RWPE1 (cell line): ENCODE measurements at regions not wholly inside any gene's neighbourhood (a gene's known extent, or its start where the extent isn't known, plus 50 kb on each side); places are given as distances from the start of the nearest gene placed in this dataset.

Source experiments
- CTCF ChIA-PET: fragments of 350-600 bp; sonication (Branson Sonifier 250); formaldehyde crosslinking; extraction: SDS; loops from one replicate; lab custom pipeline; 2021; lab: Yijun Ruan, JAX
- POLR2A ChIA-PET: fragments of 400-600 bp; formaldehyde crosslinking; extraction: SDS; loops from one replicate; lab custom pipeline; 2020; ENCODE audit warnings: antibody characterized with exemption; ENCODE audit not compliant: low non-redundant PET; lab: Yijun Ruan, JAX
- DNase-seq: peaks from one replicate; pipeline ENCODE4 v3.0.0; 2012; ENCODE audit warnings: low spot score
- H3K27ac ChIP-seq: fragments of 450-650 bp; 2 replicates; pipeline ENCODE4 v1.5.1; 2017
- TF ChIP-seq, protein P1 (sequence below): fragments of 450-650 bp; conservative IDR thresholded peaks from 2 replicates; pipeline ENCODE4 v1.5.1; 2017; ENCODE audit warnings: low read depth, mild to moderate bottlenecking

DNA sequence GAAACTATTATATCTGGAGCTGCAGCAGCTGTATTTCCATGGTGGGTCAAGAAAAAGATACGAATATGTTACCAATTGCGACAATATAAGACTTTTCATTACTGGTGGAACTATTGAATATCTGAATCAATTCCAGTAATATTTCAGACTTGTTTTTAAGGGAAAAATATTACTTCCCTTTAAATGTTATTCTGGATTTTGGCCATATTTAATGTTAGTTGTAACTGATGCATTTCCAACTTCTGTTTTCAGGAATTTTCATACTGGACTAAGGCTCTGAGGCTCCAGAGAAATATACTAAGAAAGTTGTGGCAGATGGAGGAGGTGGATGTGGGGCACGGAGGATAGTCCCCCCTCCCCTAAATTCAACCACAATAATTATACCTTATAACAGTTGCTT is 555.2 kb upstream of the SETBP1 start:
- no peak for DNase-seq
- ChIA-PET POLR2A (no interaction called here), CTCF (no interaction called here)
- H3K27ac ChIP-seq, result no peak overlapping the region
- TF ChIP-seq, protein P1, sequence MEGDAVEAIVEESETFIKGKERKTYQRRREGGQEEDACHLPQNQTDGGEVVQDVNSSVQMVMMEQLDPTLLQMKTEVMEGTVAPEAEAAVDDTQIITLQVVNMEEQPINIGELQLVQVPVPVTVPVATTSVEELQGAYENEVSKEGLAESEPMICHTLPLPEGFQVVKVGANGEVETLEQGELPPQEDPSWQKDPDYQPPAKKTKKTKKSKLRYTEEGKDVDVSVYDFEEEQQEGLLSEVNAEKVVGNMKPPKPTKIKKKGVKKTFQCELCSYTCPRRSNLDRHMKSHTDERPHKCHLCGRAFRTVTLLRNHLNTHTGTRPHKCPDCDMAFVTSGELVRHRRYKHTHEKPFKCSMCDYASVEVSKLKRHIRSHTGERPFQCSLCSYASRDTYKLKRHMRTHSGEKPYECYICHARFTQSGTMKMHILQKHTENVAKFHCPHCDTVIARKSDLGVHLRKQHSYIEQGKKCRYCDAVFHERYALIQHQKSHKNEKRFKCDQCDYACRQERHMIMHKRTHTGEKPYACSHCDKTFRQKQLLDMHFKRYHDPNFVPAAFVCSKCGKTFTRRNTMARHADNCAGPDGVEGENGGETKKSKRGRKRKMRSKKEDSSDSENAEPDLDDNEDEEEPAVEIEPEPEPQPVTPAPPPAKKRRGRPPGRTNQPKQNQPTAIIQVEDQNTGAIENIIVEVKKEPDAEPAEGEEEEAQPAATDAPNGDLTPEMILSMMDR, result no peak

DNA sequence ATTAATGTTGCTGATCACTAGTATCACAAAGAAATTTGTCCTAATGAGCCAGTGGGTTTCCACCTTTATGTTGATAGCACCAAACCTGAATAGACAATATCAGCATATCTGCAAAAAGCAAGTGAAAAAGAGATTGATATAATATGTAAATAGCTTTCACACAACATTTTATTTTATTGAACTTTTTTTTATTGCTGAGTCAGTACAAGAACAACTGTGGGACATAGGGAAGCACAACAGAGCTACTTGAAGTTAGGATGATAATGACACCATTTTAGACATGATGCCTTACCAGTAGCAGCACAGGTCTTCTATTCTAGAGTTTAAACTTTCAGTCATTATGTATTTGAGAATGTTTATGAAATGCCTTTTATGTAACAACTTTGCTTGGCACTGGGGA is 554.1 kb upstream of the SETBP1 start:
- ChIA-PET CTCF (no interaction called here), POLR2A (no interaction called here)
- TF ChIP-seq, protein P1, result no peak

DNA sequence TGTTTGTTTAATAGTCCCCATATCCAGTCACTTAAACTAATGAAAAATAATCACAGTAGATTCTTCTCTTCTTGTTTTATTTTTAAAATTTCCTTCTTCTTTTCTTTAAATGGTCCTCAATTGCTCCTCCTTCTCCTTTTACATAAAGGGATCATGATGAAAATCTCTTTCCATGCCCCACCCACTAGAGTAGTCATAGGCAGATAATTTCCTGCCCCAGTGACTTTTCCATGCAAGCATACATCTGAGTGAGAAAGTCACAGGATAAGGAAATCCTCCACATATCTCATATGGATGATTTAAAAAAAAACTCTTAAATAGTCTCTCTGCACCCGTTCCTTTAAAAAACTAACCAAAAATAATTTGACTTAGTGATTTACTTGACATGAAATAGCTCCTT is 552.3 kb upstream of the SETBP1 start:
- ChIA-PET POLR2A (no interaction called here), CTCF (no interaction called here)
- TF ChIP-seq, protein P1, result no peak
- peak; percentile 1 for DNase-seq
- no peak overlapping the region for H3K27ac ChIP-seq

More for the DNA sequence above, 554.1 kb upstream of the SETBP1 start:
- H3K27ac ChIP-seq, result no peak overlapping the region
- no peak for DNase-seq

DNA sequence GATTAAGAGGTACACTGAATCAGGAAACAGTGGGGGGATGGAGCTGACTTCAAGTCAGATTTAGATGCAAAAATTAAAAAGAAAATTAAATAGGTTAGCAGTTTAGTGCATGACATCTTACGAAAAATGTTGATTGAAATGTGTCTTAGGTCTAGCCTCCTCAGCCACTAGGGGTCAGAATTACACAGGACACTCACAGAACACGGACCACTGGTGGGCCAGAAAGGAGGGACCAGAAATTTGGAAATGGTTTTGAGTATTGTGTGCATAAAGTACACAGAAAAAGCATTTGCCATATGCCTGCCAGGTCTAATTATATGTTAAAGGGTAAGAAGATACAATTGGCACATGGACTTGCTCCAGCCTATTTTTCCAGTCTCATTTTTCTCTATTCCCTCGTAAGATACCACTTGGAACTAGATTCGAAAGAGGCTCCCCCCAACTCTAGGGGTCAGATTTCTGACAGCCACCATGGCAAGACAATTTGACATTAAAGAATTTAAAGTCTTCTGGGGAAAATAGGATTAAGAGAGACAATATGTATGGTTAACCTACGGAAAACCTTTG is 550.2 kb upstream of the SETBP1 start:
- TF ChIP-seq, protein P1, result peak; percentile 70
- ChIA-PET CTCF (interaction anchor here (0.6 to 1.2 kb wide), 3 partner anchors 10 to 517 kb away, joined by 3 to 5 read pairs (median 3); no protein-coding TSS in a partner anchor), POLR2A (no interaction called here)
- peak; percentile 12 for DNase-seq
- no peak overlapping the region for H3K27ac ChIP-seq

DNA sequence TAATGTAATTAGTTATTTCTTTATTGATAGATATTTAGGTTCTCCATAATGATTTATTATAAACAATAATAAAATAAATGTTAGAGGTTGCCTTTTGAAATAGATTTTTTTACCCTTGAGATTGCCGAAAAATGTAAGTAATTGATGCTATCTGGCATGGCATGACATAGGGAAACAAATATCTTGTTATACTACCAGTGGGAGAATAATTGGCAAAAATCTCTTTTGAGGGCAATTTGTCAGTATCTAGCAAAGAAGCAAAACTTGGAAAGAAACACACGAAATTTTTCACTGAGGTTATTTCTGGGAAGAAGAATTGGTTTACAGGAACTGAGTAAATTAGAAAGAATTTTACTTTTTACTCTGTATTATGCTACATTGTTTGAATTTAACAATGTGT is 547.2 kb upstream of the SETBP1 start:
- H3K27ac ChIP-seq, result no peak overlapping the region
- TF ChIP-seq, protein P1, result no peak
- ChIA-PET POLR2A (no interaction called here), CTCF (interaction anchor here (0.6 kb wide), 1 partner anchor 546 kb away, joined by 3 read pairs; no protein-coding TSS in a partner anchor)
- no peak for DNase-seq

DNA sequence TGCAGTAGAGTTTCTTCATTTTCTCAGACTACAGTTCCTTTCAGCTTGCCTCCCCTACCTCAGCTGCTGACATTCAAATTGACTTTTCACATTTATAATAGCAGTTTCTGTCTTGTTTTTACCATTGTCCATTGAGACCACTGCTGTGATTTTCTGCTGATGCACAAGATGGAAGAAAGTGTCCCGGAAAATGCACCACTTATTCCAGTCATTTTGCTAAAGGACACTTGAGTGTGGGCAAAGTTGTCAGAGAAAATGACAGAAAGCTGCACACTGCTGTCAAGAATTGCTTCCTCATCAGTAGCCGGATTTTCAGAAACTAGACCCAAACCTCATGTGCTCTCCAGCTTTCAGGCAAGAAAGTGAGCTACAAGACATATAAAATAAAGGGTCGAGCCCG is 546.2 kb upstream of the SETBP1 start:
- TF ChIP-seq, protein P1, result no peak

More for the DNA sequence above, 546.2 kb upstream of the SETBP1 start:
- ChIA-PET CTCF (interaction anchor here (0.6 kb wide), 1 partner anchor 547 kb away, joined by 3 read pairs; no protein-coding TSS in a partner anchor), POLR2A (no interaction called here)
- no peak overlapping the region for H3K27ac ChIP-seq
- no peak for DNase-seq
